ENCODE measurements at regions not wholly inside any gene's neighbourhood (a gene's known extent, or its start where the extent isn't known, plus 50 kb on each side); places are given as distances from the start of the nearest gene placed in this dataset.

- intact Hi-C loops (cut with DNase I): no loop called here
- Histone ChIP-seq H3K4me1 (no peaks in the 10 kb centered on the region), H3K27ac (no peak overlapping the region), H3K9me3 (no peaks in the 10 kb centered on the region), H3K4me3 (no peak overlapping the region), H3K27me3 (no peaks in the 10 kb centered on the region), H3K36me3 (no peaks in the 10 kb centered on the region)
- no peak for DNase-seq
- WGBS, 2 donors: 56 to 65% methylated on average over 5 of the region's 5 CpGs
- TF ChIP-seq POLR2AphosphoS5 (IDR thresholded peaks at IDR 0.05): no peak
- no peak for TF ChIP-seq EP300 (IDR thresholded peaks at IDR 0.05)
- TF ChIP-seq, protein P1, sequence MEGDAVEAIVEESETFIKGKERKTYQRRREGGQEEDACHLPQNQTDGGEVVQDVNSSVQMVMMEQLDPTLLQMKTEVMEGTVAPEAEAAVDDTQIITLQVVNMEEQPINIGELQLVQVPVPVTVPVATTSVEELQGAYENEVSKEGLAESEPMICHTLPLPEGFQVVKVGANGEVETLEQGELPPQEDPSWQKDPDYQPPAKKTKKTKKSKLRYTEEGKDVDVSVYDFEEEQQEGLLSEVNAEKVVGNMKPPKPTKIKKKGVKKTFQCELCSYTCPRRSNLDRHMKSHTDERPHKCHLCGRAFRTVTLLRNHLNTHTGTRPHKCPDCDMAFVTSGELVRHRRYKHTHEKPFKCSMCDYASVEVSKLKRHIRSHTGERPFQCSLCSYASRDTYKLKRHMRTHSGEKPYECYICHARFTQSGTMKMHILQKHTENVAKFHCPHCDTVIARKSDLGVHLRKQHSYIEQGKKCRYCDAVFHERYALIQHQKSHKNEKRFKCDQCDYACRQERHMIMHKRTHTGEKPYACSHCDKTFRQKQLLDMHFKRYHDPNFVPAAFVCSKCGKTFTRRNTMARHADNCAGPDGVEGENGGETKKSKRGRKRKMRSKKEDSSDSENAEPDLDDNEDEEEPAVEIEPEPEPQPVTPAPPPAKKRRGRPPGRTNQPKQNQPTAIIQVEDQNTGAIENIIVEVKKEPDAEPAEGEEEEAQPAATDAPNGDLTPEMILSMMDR (IDR thresholded peaks at IDR 0.05): no peak
- TF ChIP-seq POLR2A (IDR thresholded peaks at IDR 0.05): no peak
Observed at GRCh38 chr11:82117362-82117761, 616.3 kb downstream of the FAM181B start.

DNA sequence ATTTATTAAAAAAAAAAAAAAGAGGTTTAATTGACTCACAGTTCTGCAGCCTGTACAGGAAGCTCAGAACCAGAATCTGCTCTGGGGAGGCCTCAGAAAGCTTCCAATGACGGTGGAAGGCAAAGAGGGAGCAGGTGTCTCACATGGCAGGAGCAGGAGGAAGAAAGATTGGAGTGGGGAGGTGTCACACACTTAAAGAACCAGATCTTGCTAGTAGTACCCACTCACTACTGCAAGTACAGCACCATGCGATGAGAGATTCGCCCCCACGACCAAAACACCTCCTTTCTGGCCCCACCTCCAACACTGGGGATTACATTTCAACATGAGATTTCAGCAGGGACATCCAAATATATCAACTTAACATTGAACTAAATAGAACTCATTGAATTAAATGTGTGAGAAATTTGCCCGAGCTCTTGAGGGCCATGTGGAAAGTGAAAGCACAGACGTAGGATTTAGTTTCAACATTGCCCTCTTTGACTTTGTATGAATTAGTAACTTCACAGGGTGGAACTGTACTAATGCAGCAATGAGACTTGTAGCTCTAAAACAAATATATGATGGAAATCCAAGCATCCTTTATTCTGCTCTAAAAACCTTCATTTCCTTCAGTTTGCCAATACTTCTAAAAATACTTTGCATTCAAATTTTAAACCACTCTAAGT, 628.2 kb downstream of the FAM181B start:
- no peak for DNase-seq
- Histone ChIP-seq H3K9me3 (no peaks in the 10 kb centered on the region), H3K27me3 (no peaks in the 10 kb centered on the region), H3K4me1 (peaks cover 0 to 5% (median 0%) of the 10 kb centered on the region in 4 donors), H3K36me3 (no peaks in the 10 kb centered on the region), H3K4me3 (no peak overlapping the region), H3K27ac (no peak overlapping the region)
- TF ChIP-seq, protein P1 (IDR thresholded peaks at IDR 0.05): no peak
- TF ChIP-seq POLR2A (IDR thresholded peaks at IDR 0.05) (no peak), EP300 (IDR thresholded peaks at IDR 0.05) (no peak), POLR2AphosphoS5 (IDR thresholded peaks at IDR 0.05) (no peak)
- intact Hi-C loops (cut with DNase I): no loop called here
- 65 to 74% methylated on average over 6 of the region's 6 CpGs for WGBS, 2 donors

DNA sequence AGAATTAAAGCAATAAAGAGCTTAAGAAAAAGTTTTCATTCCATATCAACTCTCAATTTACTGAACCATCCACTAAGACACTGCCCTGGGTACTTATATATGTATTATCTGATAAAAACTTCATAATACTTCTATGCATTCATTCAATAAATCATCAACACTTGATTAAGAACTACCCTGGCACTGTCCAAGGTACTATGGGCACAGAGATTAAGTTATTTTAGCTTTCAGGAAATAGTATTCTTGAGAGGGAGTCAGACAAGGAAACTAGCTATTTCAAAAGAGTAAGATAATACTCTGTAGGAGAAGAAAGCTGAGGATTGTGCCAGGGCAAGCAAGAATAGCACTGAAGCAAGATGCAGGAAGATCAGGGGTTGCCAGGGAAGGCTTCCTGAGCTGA, 640.8 kb downstream of the FAM181B start:
- Histone ChIP-seq H3K4me1 (no peaks in the 10 kb centered on the region), H3K4me3 (no peak overlapping the region), H3K27ac (no peak overlapping the region), H3K36me3 (no peaks in the 10 kb centered on the region), H3K9me3 (no peaks in the 10 kb centered on the region), H3K27me3 (no peaks in the 10 kb centered on the region)
- intact Hi-C loops (cut with DNase I): no loop called here
- DNase-seq: no peak
- TF ChIP-seq EP300 (IDR thresholded peaks at IDR 0.05): no peak
- TF ChIP-seq POLR2A (IDR thresholded peaks at IDR 0.05): no peak
- TF ChIP-seq, protein P1 (IDR thresholded peaks at IDR 0.05): no peak
- no peak for TF ChIP-seq POLR2AphosphoS5 (IDR thresholded peaks at IDR 0.05)

GRCh38 chr11:82089426-82089825, 644.2 kb downstream of the FAM181B start:
- intact Hi-C loops (cut with DNase I): no loop called here
- Histone ChIP-seq H3K27me3 (no peaks in the 10 kb centered on the region), H3K36me3 (no peaks in the 10 kb centered on the region), H3K4me1 (no peaks in the 10 kb centered on the region), H3K9me3 (no peaks in the 10 kb centered on the region), H3K27ac (no peak overlapping the region), H3K4me3 (no peak overlapping the region)
- 80% methylated on average over 5 of the region's 5 CpGs for WGBS, 2 donors
- DNase-seq: no peak
- TF ChIP-seq EP300 (IDR thresholded peaks at IDR 0.05) (no peak), POLR2A (IDR thresholded peaks at IDR 0.05) (no peak), POLR2AphosphoS5 (IDR thresholded peaks at IDR 0.05) (no peak)
- TF ChIP-seq, protein P1 (IDR thresholded peaks at IDR 0.05): no peak

DNA sequence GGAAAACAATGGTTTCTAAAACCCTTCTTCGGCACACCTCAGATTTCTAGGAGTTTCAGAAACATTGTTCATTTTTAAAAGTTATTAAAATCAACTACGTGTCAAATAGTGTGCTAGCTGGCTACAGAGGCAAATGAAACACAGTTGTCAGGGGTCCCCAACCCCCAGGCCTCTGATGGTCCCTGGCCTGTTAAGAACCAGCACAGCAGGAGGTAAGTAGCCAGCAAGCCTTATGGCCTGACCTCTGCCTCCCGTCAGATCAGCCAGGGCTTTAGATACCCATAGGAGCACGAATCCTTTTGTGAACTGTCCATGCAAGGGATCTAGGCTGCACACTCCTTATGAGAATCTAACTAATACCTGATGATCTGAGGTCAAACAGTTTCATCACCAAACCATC, 648.2 kb downstream of the FAM181B start:
- intact Hi-C loops (cut with DNase I): no loop called here
- no peak for DNase-seq
- TF ChIP-seq POLR2AphosphoS5 (IDR thresholded peaks at IDR 0.05): no peak
- TF ChIP-seq POLR2A (IDR thresholded peaks at IDR 0.05): no peak
- TF ChIP-seq EP300 (IDR thresholded peaks at IDR 0.05): no peak
- TF ChIP-seq, protein P1 (IDR thresholded peaks at IDR 0.05): no peak

More for the DNA sequence above, 648.2 kb downstream of the FAM181B start:
- Histone ChIP-seq H3K4me3 (no peak overlapping the region), H3K27ac (no peak overlapping the region), H3K4me1 (no peaks in the 10 kb centered on the region), H3K9me3 (no peaks in the 10 kb centered on the region), H3K36me3 (no peaks in the 10 kb centered on the region), H3K27me3 (no peaks in the 10 kb centered on the region)
- 62 to 76% methylated on average over 4 of the region's 4 CpGs for WGBS, 2 donors

Measured in sigmoid colon (tissue), 6 donors.